ENCODE measurements at regions not wholly inside any gene's neighbourhood (a gene's known extent, or its start where the extent isn't known, plus 50 kb on each side); places are given as distances from the start of the nearest gene placed in this dataset.

GRCh38 chr19:27734496-27735220, 1478.3 kb downstream of the UQCRFS1 start:
- TF ChIP-seq CTCF (IDR thresholded peaks at IDR 0.05 in 4 of 5, conservative IDR thresholded peaks at IDR 0.05 in 1 of 5) (no peak), POLR2A (IDR thresholded peaks at IDR 0.05) (no peak)

Data from gastrocnemius medialis (tissue), 4 donors.